ENCODE measurements at regions not wholly inside any gene's neighbourhood (a gene's known extent, or its start where the extent isn't known, plus 50 kb on each side); places are given as distances from the start of the nearest gene placed in this dataset.
"Not testable (repeated sequence)": the region's sequence is repeated elsewhere in the genome, so short reads cannot be mapped to it uniquely, and the experiment has no call there.

DNA sequence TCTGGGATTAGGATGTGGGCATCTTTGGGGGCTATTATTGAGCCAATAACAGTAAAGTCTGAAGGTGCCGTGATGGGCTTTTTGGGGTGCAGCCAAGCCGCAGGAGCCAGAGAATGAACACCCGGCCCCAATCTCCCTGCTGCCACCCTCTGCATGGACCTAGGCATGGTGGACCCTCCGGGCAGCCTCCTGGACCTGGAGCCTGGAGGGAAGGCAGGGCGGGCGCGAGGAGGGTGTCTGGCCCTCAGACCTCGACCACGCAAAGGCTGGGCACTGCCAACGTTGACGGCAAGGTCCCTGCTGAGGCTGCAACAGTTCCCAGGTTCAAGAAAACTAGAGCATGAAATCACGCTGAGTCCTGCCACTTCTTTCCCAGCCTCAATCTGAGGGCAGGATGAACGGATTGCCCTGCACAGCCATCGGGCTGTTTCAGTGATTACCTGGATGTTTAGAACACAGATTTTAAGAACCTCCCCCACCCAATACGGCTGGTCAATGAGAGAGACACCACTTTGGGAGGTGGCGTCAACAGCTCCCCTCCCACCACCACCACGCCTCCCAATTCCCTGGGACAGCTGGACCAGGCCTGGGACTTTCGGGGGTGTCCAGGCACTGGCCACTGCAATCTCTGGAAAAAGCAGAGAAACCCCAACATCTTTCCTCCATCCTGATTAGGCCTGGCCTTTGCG, 147.4 kb downstream of the NPIPB11 start:
- not testable (repeated sequence) for DNase-seq (ENCODE audit: low read depth)

GRCh38 chr16:29257419-29258336, 148.8 kb downstream of the NPIPB11 start:
- DNase-seq (ENCODE audit: low read depth), result not testable (repeated sequence)

- no peak for DNase-seq (ENCODE audit: low read depth)
Measured at GRCh38 chr16:29256501-29256981, 150.0 kb downstream of the NPIPB11 start.

- not testable (repeated sequence) for DNase-seq (ENCODE audit: low read depth)
Measured at GRCh38 chr16:29255957-29256356, 150.6 kb downstream of the NPIPB11 start.

- not testable (repeated sequence) for DNase-seq (ENCODE audit: low read depth)
Measured at GRCh38 chr16:29255496-29255796, 151.1 kb downstream of the NPIPB11 start.

GRCh38 chr16:29254676-29255495, 151.6 kb downstream of the NPIPB11 start:
- DNase-seq (ENCODE audit: low read depth), result no peak

- not testable (repeated sequence) for DNase-seq (ENCODE audit: low read depth)
Measured at GRCh38 chr16:29253716-29254590, 152.6 kb downstream of the NPIPB11 start.

GRCh38 chr16:29253066-29253590, 153.4 kb downstream of the NPIPB11 start:
- DNase-seq (ENCODE audit: low read depth), result not testable (repeated sequence)

DNA sequence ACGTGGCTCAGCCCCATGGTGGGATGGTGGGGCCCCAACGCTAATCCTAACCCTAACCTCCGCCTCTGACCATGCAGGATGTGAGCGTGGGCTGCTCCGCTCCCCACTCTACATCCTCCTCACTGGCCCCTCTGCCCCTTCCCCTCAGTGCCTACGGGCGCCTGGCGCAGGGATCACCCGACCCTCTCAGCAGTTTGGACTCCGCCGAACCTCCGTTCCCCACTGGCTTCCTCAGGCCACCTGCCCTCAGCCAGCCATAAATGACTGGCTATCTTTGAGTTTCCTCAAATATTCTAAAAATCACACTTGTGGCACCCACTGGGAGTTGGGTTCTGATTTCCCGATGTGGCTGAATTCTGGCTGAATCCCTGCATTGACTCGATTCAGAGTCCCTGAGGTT, 154.2 kb downstream of the NPIPB11 start:
- DNase-seq (ENCODE audit: low read depth), result not testable (repeated sequence)

DNA sequence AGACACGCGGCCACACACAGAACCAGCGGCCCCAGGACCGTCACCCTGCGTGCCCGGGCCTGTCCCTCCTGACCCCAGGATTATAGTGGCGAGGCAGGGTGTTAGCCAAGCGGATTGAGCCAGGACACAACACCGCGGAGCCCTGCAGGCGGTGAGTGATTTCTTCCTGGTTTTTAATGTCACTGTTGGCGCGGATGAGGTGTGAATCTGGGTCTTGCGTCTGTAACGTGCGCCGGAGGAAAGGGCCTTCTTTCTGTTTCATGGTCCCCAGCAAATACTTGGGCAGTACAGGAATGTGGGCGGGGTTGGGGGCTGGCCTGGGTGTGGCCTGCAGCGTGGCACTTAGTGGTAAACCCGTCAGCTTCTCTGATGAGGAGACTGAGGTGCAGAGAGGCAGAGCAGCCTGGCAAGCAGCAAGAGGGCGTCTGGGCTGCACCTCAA, 154.9 kb downstream of the NPIPB11 start:
- DNase-seq (ENCODE audit: low read depth), result not testable (repeated sequence)

DNA sequence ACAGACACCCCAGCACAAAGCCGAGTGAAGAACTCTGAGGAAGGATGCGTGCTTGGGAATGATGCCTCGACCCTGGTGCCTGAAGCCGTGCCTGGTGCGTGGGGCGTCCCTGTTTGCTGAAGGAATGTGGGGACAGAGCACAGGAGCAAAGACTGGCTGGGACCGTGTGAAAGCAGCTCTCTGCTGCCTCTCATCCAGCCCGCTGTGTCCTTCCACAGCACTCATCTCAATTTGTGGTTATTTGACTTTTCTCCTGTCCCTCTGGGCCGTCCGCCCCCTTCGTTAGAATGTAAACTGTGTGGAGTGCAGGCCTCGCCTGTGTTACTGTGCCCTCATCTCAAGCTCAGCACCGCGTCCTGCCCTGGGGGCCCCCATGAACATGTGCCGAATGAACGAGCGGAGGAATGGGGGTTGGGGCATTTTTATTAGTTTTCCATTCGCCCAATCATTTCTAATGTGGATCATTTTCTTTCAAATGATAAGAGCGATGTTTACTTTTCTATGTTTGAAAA, 155.5 kb downstream of the NPIPB11 start:
- DNase-seq (ENCODE audit: low read depth), result not testable (repeated sequence)

DNA sequence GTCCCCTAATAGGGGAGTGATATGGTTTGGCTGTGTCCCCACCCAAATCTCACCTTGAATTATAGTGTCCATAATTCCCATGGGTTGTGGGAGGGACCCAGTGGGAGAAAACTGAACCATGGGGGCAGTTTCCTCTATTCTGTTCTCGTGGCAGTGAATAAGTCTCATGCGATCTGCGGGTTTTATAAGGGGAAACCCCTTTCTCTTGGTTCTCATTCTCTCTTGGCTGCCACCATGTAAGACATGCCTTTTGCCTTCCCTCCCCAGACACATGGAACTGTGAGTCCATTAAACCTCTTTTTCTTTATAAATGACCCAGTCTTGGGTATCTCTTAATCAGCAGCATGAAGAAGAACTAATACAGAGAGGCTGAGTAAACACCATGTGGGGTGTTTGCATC, 156.0 kb downstream of the NPIPB11 start:
- DNase-seq (ENCODE audit: low read depth), result not testable (repeated sequence)

DNA sequence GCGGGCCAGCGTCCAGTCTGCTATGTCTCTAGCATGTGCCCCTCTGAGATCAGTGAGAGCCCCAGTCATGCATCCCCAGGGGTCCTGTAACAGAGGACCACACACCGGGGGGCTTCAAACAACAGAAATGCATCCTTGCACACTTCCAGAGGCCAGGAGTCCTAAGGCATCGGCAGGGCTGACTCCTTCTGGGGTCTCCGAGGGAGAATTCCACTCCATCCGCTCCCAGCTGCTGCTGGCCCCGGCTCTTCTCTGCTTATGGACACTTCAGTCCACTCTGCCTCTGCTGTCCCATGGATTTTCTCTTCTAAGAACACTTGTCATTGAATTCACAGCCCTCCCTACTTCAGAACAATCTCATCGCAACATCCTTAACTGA, 157.6 kb downstream of the NPIPB11 start:
- not testable (repeated sequence) for DNase-seq (ENCODE audit: low read depth)

GRCh38 chr16:29248306-29248939, 158.1 kb downstream of the NPIPB11 start:
- not testable (repeated sequence) for DNase-seq (ENCODE audit: low read depth)

- DNase-seq (ENCODE audit: low read depth), result not testable (repeated sequence)
Measured at GRCh38 chr16:29246091-29246490, 160.4 kb downstream of the NPIPB11 start.

DNA sequence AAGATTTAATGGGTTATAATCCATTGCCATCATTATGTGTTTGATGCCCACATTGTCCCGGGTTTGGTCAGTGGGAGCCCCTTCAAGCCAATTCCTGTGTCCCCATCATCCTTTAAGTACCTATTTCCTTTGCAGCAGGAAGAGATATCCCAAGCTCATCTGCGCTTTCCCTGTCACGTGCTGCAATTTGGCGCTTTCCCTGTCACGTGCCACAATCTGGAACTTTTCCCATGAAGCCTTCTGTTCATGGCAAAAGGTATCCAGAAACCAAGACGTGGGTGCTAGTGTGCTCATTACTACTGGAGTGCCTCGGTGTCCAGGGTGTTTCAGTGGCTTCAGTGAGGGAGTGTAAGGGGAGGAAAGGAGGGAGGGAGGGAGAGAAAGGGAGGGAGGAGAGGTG, 168.5 kb downstream of the NPIPB11 start:
- no peak for DNase-seq (ENCODE audit: low read depth)

GRCh38 chr16:29237495-29237894, 169.0 kb downstream of the NPIPB11 start:
- not testable (repeated sequence) for DNase-seq (ENCODE audit: low read depth)

- not testable (repeated sequence) for DNase-seq (ENCODE audit: low read depth)
Measured at GRCh38 chr16:29237023-29237422, 169.5 kb downstream of the NPIPB11 start.

GRCh38 chr16:29235836-29236370, 170.6 kb downstream of the NPIPB11 start:
- DNase-seq (ENCODE audit: low read depth), result not testable (repeated sequence)

All from ELR (cell line).